CD8-positive, alpha-beta memory T cell (primary cell): ENCODE measurements at regions not wholly inside any gene's neighbourhood (a gene's known extent, or its start where the extent isn't known, plus 50 kb on each side); places are given as distances from the start of the nearest gene placed in this dataset.
A peak's percentile ranks its signal among the peaks of the same experiment; 100 is the strongest.

Experiments
- CTCF ChIA-PET: fragments of 350-600 bp; sonication (Branson Sonifier 250); formaldehyde crosslinking; loops from one replicate; lab custom pipeline; 2021; ENCODE audit warnings: antibody characterized with exemption; lab: Charles Lee
- POLR2A ChIA-PET: fragments of 350-600 bp; sonication (Branson Sonifier 250); formaldehyde crosslinking; loops from one replicate; lab custom pipeline; 2021; ENCODE audit warnings: antibody characterized with exemption; lab: Charles Lee
- DNase-seq, 5 donors: peaks; one replicate each; pipeline versions ENCODE4 v3.0.0 to v3.0.0-alpha.2; 2020 to 2022; ENCODE audit warnings: mixed read lengths in 1 of 5
- H3K27ac ChIP-seq: one replicate; pipeline ENCODE4 v1.7.0; 2013; ENCODE audit warnings: low read depth, mild to moderate bottlenecking, low read length, moderate library complexity
- H3K27me3 ChIP-seq: 2 replicates; pipeline ENCODE4 v1.7.0; 2013; ENCODE audit warnings: low read length, mild to moderate bottlenecking; ENCODE audit not compliant: insufficient read depth, poor library complexity, severe bottlenecking
- H3K36me3 ChIP-seq: 2 replicates; pipeline ENCODE4 v1.7.0; 2013; ENCODE audit warnings: mild to moderate bottlenecking, low read length, moderate library complexity; ENCODE audit not compliant: insufficient read depth
- H3K4me1 ChIP-seq: 2 replicates; pipeline ENCODE4 v1.7.0; 2013; ENCODE audit warnings: mild to moderate bottlenecking, low read length, moderate library complexity; ENCODE audit not compliant: insufficient read depth
- H3K4me3 ChIP-seq: 2 replicates; pipeline ENCODE4 v1.7.0; 2013; ENCODE audit warnings: mild to moderate bottlenecking, low read length
- H3K9me3 ChIP-seq: 2 replicates; pipeline ENCODE4 v1.7.0; 2013; ENCODE audit warnings: mild to moderate bottlenecking, low read length
- H3K27ac Mint-ChIP-seq, 8 donors: one replicate each; pipeline ENCODE4 v1.8.0; 2020 to 2021; ENCODE audit warnings: mixed read lengths in 8 of 8, mild to moderate bottlenecking in 6 of 8, inconsistent platforms in 3 of 8, moderate library complexity in 3 of 8
- H3K27me3 Mint-ChIP-seq, 2 donors: one replicate each; pipeline ENCODE4 v1.8.0; 2020 to 2021; ENCODE audit warnings: mixed read lengths in 2 of 2, mild to moderate bottlenecking in 1 of 2, moderate library complexity in 1 of 2
- H3K36me3 Mint-ChIP-seq, 3 donors: one replicate each; pipeline ENCODE4 v1.8.0; 2020 to 2021; ENCODE audit warnings: mixed read lengths in 3 of 3, inconsistent platforms in 1 of 3, mild to moderate bottlenecking in 1 of 3
- H3K4me1 Mint-ChIP-seq, 3 donors: one replicate each; pipeline ENCODE4 v1.8.0; 2020 to 2021; ENCODE audit warnings: mixed read lengths in 3 of 3, inconsistent platforms in 1 of 3, mild to moderate bottlenecking in 1 of 3
- H3K4me3 Mint-ChIP-seq, 7 donors: one replicate each; pipeline ENCODE4 v1.8.0; 2020 to 2021; ENCODE audit warnings: mixed read lengths in 7 of 7, mild to moderate bottlenecking in 6 of 7, moderate library complexity in 4 of 7, inconsistent platforms in 2 of 7
- H3K9me3 Mint-ChIP-seq, 5 donors: one replicate each; pipeline ENCODE4 v1.8.0; 2020 to 2022; ENCODE audit warnings: mixed read lengths in 5 of 5, mild to moderate bottlenecking in 3 of 5, moderate library complexity in 2 of 5, inconsistent platforms in 1 of 5

GRCh38 chr3:8204853-8205650, 296.6 kb upstream of the LMCD1 start:
- Histone ChIP-seq H3K36me3 (no peaks in the 10 kb centered on the region), H3K4me1 (no peaks in the 10 kb centered on the region), H3K4me3 (no peak overlapping the region), H3K27me3 (no peaks in the 10 kb centered on the region), H3K27ac (no peak overlapping the region), H3K9me3 (no peaks in the 10 kb centered on the region)
- ChIA-PET POLR2A (no interaction called here), CTCF (no interaction called here)
- Mint-ChIP-seq H3K9me3 (peaks cover 0 to 4% (median 0%) of the 10 kb centered on the region in 5 donors), H3K27me3 (peaks cover 4 to 7% of the 10 kb centered on the region in 2 donors), H3K36me3 (no peaks in the 10 kb centered on the region), H3K27ac (peak overlapping the region in 1 of 8 donors; percentile 61), H3K4me3 (no peak overlapping the region), H3K4me1 (no peaks in the 10 kb centered on the region)
- DNase-seq, result no peak

GRCh38 chr3:8205881-8206280, 295.7 kb upstream of the LMCD1 start:
- H3K27me3 Mint-ChIP-seq, result peaks cover 2 to 10% of the 10 kb centered on the region in 2 donors

GRCh38 chr3:8206971-8207617, 294.5 kb upstream of the LMCD1 start:
- peaks cover 2 to 10% of the 10 kb centered on the region in 2 donors for H3K27me3 Mint-ChIP-seq
- Histone ChIP-seq H3K36me3 (no peaks in the 10 kb centered on the region), H3K4me3 (no peak overlapping the region), H3K27ac (no peak overlapping the region), H3K27me3 (no peaks in the 10 kb centered on the region), H3K4me1 (no peaks in the 10 kb centered on the region), H3K9me3 (no peaks in the 10 kb centered on the region)
- H3K36me3 Mint-ChIP-seq, result no peaks in the 10 kb centered on the region
- no peaks in the 10 kb centered on the region for H3K4me1 Mint-ChIP-seq
- ChIA-PET POLR2A (no interaction called here), CTCF (interaction anchor here (1.1 to 1.2 kb wide), 2 partner anchors 9 to 10 kb away, joined by 3 read pairs; no protein-coding TSS in a partner anchor)
- peak overlapping the region in 1 of 8 donors; percentile 91 for H3K27ac Mint-ChIP-seq
- no peak overlapping the region for H3K4me3 Mint-ChIP-seq
- DNase-seq, result no peak
- peaks cover 0 to 4% (median 0%) of the 10 kb centered on the region in 5 donors for H3K9me3 Mint-ChIP-seq

More at GRCh38 chr3:8205881-8206280, 295.7 kb upstream of the LMCD1 start:
- ChIA-PET CTCF (interaction anchor here (1.2 kb wide), 1 partner anchor 12 kb away, joined by 3 read pairs; no protein-coding TSS in a partner anchor), POLR2A (no interaction called here)
- Mint-ChIP-seq H3K27ac (no peak overlapping the region), H3K4me3 (no peak overlapping the region), H3K9me3 (peaks cover 0 to 4% (median 0%) of the 10 kb centered on the region in 5 donors), H3K36me3 (no peaks in the 10 kb centered on the region), H3K4me1 (no peaks in the 10 kb centered on the region)
- no peak overlapping the region for H3K4me3 ChIP-seq
- no peaks in the 10 kb centered on the region for H3K4me1 ChIP-seq
- H3K27ac ChIP-seq, result no peak overlapping the region
- DNase-seq, result no peak
- H3K9me3 ChIP-seq, result no peaks in the 10 kb centered on the region
- no peaks in the 10 kb centered on the region for H3K36me3 ChIP-seq
- H3K27me3 ChIP-seq, result no peaks in the 10 kb centered on the region

GRCh38 chr3:8210882-8211341, 290.7 kb upstream of the LMCD1 start:
- H3K27ac ChIP-seq, result no peak overlapping the region
- no peaks in the 10 kb centered on the region for H3K36me3 Mint-ChIP-seq
- no peak for DNase-seq
- H3K27me3 ChIP-seq, result no peaks in the 10 kb centered on the region
- ChIA-PET POLR2A (no interaction called here), CTCF (no interaction called here)
- no peaks in the 10 kb centered on the region for H3K9me3 ChIP-seq
- peaks cover 4 to 16% of the 10 kb centered on the region in 2 donors for H3K27me3 Mint-ChIP-seq
- H3K4me3 ChIP-seq, result no peak overlapping the region
- H3K4me1 ChIP-seq, result no peaks in the 10 kb centered on the region
- no peak overlapping the region for H3K4me3 Mint-ChIP-seq
- H3K9me3 Mint-ChIP-seq, result peaks cover 0 to 9% (median 0%) of the 10 kb centered on the region in 5 donors
- no peaks in the 10 kb centered on the region for H3K4me1 Mint-ChIP-seq
- H3K36me3 ChIP-seq, result no peaks in the 10 kb centered on the region
- no peak overlapping the region for H3K27ac Mint-ChIP-seq

- no peaks in the 10 kb centered on the region for H3K27me3 ChIP-seq
- peaks cover 4 to 10% of the 10 kb centered on the region in 2 donors for H3K27me3 Mint-ChIP-seq
- H3K4me1 ChIP-seq, result no peaks in the 10 kb centered on the region
- no peak overlapping the region for H3K4me3 Mint-ChIP-seq
- no peaks in the 10 kb centered on the region for H3K4me1 Mint-ChIP-seq
- POLR2A ChIA-PET, result no interaction called here
- peaks cover 0 to 9% (median 0%) of the 10 kb centered on the region in 5 donors for H3K9me3 Mint-ChIP-seq
- H3K36me3 ChIP-seq, result no peaks in the 10 kb centered on the region
- no peak overlapping the region for H3K4me3 ChIP-seq
- no peaks in the 10 kb centered on the region for H3K9me3 ChIP-seq
- H3K27ac Mint-ChIP-seq, result no peak overlapping the region
- DNase-seq, result no peak
- CTCF ChIA-PET, result no interaction called here
- no peak overlapping the region for H3K27ac ChIP-seq
- no peaks in the 10 kb centered on the region for H3K36me3 Mint-ChIP-seq
These were observed 288.8 kb upstream of the LMCD1 start for GRCh38 chr3:8212794-8213193.

- Mint-ChIP-seq H3K36me3 (no peaks in the 10 kb centered on the region), H3K27ac (no peak overlapping the region), H3K9me3 (peaks cover 0 to 9% (median 0%) of the 10 kb centered on the region in 5 donors), H3K27me3 (peaks cover 3 to 10% of the 10 kb centered on the region in 2 donors), H3K4me1 (no peaks in the 10 kb centered on the region), H3K4me3 (no peak overlapping the region)
- H3K36me3 ChIP-seq, result no peaks in the 10 kb centered on the region
- DNase-seq, result no peak
- ChIA-PET CTCF (no interaction called here), POLR2A (no interaction called here)
- H3K4me3 ChIP-seq, result no peak overlapping the region
- no peaks in the 10 kb centered on the region for H3K9me3 ChIP-seq
- no peaks in the 10 kb centered on the region for H3K27me3 ChIP-seq
- no peaks in the 10 kb centered on the region for H3K4me1 ChIP-seq
- no peak overlapping the region for H3K27ac ChIP-seq
These were observed 288.3 kb upstream of the LMCD1 start for GRCh38 chr3:8213286-8213685.

GRCh38 chr3:8215821-8216220, 285.8 kb upstream of the LMCD1 start:
- H3K4me1 ChIP-seq, result no peaks in the 10 kb centered on the region
- DNase-seq, result no peak
- Mint-ChIP-seq H3K4me3 (no peak overlapping the region), H3K27me3 (peaks cover 3 to 8% of the 10 kb centered on the region in 2 donors), H3K27ac (peak overlapping the region in 1 of 8 donors; percentile 58), H3K4me1 (no peaks in the 10 kb centered on the region), H3K36me3 (no peaks in the 10 kb centered on the region), H3K9me3 (peaks cover 0 to 5% (median 0%) of the 10 kb centered on the region in 5 donors)
- no peaks in the 10 kb centered on the region for H3K36me3 ChIP-seq
- H3K27me3 ChIP-seq, result no peaks in the 10 kb centered on the region
- no peaks in the 10 kb centered on the region for H3K9me3 ChIP-seq
- POLR2A ChIA-PET, result no interaction called here
- CTCF ChIA-PET, result no interaction called here
- no peak overlapping the region for H3K4me3 ChIP-seq
- no peak overlapping the region for H3K27ac ChIP-seq

GRCh38 chr3:8218353-8218940, 283.2 kb upstream of the LMCD1 start:
- Histone ChIP-seq H3K9me3 (no peaks in the 10 kb centered on the region), H3K27ac (no peak overlapping the region), H3K4me1 (no peaks in the 10 kb centered on the region), H3K36me3 (no peaks in the 10 kb centered on the region), H3K27me3 (no peaks in the 10 kb centered on the region), H3K4me3 (no peak overlapping the region)
- Mint-ChIP-seq H3K4me3 (no peak overlapping the region), H3K4me1 (no peaks in the 10 kb centered on the region), H3K27me3 (peaks cover 3 to 7% of the 10 kb centered on the region in 2 donors), H3K27ac (no peak overlapping the region), H3K36me3 (no peaks in the 10 kb centered on the region), H3K9me3 (peaks cover 0 to 5% (median 0%) of the 10 kb centered on the region in 5 donors)
- CTCF ChIA-PET, result no interaction called here
- POLR2A ChIA-PET, result no interaction called here
- DNase-seq, result no peak
